Liver (tissue), 8 donors: ENCODE measurements at regions not wholly inside any gene's neighbourhood (a gene's known extent, or its start where the extent isn't known, plus 50 kb on each side); places are given as distances from the start of the nearest gene placed in this dataset.

Source experiments
- DNase-seq: peaks from one replicate; pipeline ENCODE4 v3.0.0-alpha.2; 2017; ENCODE audit warnings: low spot score
- H3K27ac ChIP-seq, 2 donors: one replicate each; pipeline ENCODE4 v1.7.0; 2013; ENCODE audit warnings: inconsistent platforms in 2 of 2, low read length in 2 of 2, control low read depth in 1 of 2, low read depth in 1 of 2, mild to moderate bottlenecking in 1 of 2
- H3K27me3 ChIP-seq, 4 donors: one replicate each; pipeline versions ENCODE4 v1.6.1 to v1.7.0; 2013; ENCODE audit warnings: low read length in 3 of 4, inconsistent platforms in 1 of 4, mild to moderate bottlenecking in 1 of 4, moderate library complexity in 1 of 4; ENCODE audit not compliant: control insufficient read depth in 4 of 4, insufficient read depth in 4 of 4
- H3K36me3 ChIP-seq, 4 donors: one replicate each; pipeline versions ENCODE4 v1.6.1 to v1.7.0; 2013; ENCODE audit warnings: low read length in 3 of 4, mild to moderate bottlenecking in 3 of 4, low read depth in 1 of 4, moderate library complexity in 1 of 4; ENCODE audit not compliant: control insufficient read depth in 4 of 4, insufficient read depth in 3 of 4
- H3K4me1 ChIP-seq, 4 donors: one replicate each; pipeline versions ENCODE4 v1.6.1 to v1.7.0; 2013; ENCODE audit warnings: low read length in 3 of 4, mild to moderate bottlenecking in 3 of 4, moderate library complexity in 1 of 4; ENCODE audit not compliant: control insufficient read depth in 4 of 4, insufficient read depth in 4 of 4
- H3K4me3 ChIP-seq, 3 donors: one replicate each; pipeline versions ENCODE4 v1.6.1 to v1.7.0; 2013; ENCODE audit warnings: low read length in 3 of 3, control low read depth in 1 of 3, low read depth in 1 of 3, mild to moderate bottlenecking in 1 of 3
- H3K9ac ChIP-seq, 2 donors: one replicate each; pipeline ENCODE4 v1.7.0; 2013; ENCODE audit warnings: low read length in 2 of 2, mild to moderate bottlenecking in 2 of 2, moderate library complexity in 2 of 2, control low read depth in 1 of 2, low read depth in 1 of 2
- H3K9me3 ChIP-seq, 4 donors: one replicate each; pipeline versions ENCODE4 v1.6.1 to v1.7.0; 2013; ENCODE audit warnings: low read length in 3 of 4; ENCODE audit not compliant: control insufficient read depth in 4 of 4
- EGR1 ChIP-seq, 2 donors: IDR thresholded peaks; 2 replicates each; pipeline ENCODE4 v1.6.1; 2016 to 2018; ENCODE audit warnings: antibody characterized with exemption in 2 of 2, low read depth in 2 of 2
- FOXA1 ChIP-seq: IDR thresholded peaks from 2 replicates; pipeline ENCODE4 v1.6.1; 2016; ENCODE audit warnings: antibody characterized with exemption
- FOXA2 ChIP-seq: IDR thresholded peaks from 2 replicates; pipeline ENCODE4 v1.6.1; 2016; ENCODE audit warnings: antibody characterized with exemption
- GABPA ChIP-seq, 2 donors: IDR thresholded peaks in 1 of 2; conservative IDR thresholded peaks in 1 of 2; 2 replicates each; pipeline ENCODE4 v1.6.1; 2016; ENCODE audit warnings: antibody characterized with exemption in 2 of 2, mild to moderate bottlenecking in 1 of 2, moderate library complexity in 1 of 2
- HNF4A ChIP-seq, 2 donors: conservative IDR thresholded peaks; 2 replicates each; pipeline ENCODE4 v1.6.1; 2016; ENCODE audit warnings: antibody characterized with exemption in 2 of 2, mild to moderate bottlenecking in 2 of 2
- HNF4G ChIP-seq: IDR thresholded peaks from 2 replicates; pipeline ENCODE4 v1.6.1; 2016; ENCODE audit warnings: antibody characterized with exemption
- JUND ChIP-seq, 2 donors: IDR thresholded peaks; 2 replicates each; pipeline ENCODE4 v1.6.1; 2016; ENCODE audit warnings: antibody characterized with exemption in 2 of 2
- NR2F2 ChIP-seq: IDR thresholded peaks from 2 replicates; pipeline ENCODE4 v1.6.1; 2016; ENCODE audit warnings: antibody characterized with exemption
- RAD21 ChIP-seq, 2 donors: IDR thresholded peaks; 2 replicates each; pipeline ENCODE4 v1.6.1; 2016; ENCODE audit warnings: antibody characterized with exemption in 2 of 2, mild to moderate bottlenecking in 2 of 2
- RXRA ChIP-seq, 2 donors: IDR thresholded peaks; 2 replicates each; pipeline ENCODE4 v1.6.1; 2017 to 2018; ENCODE audit warnings: antibody characterized with exemption in 2 of 2, mild to moderate bottlenecking in 1 of 2
- SP1 ChIP-seq: IDR thresholded peaks from 2 replicates; pipeline ENCODE4 v1.6.1; 2018; ENCODE audit warnings: antibody characterized with exemption, mild to moderate bottlenecking
- TAF1 ChIP-seq: conservative IDR thresholded peaks from 2 replicates; pipeline ENCODE4 v1.6.1; 2016; ENCODE audit warnings: antibody characterized with exemption, mild to moderate bottlenecking
- YY1 ChIP-seq: IDR thresholded peaks from 2 replicates; pipeline ENCODE4 v1.6.1; 2016; ENCODE audit warnings: antibody characterized with exemption, mild to moderate bottlenecking
- WGBS: extraction: QIAGEN DNeasy Blood & Tissue Kit; methylation state at CpG from one replicate; pipeline ENCODE4 v1.1.7; 2013; 5-methylcytosine and 5-hydroxymethylcytosine counted together
- TF ChIP-seq, protein P1 (sequence below): fragments of 150-350 bp; IDR thresholded peaks from 2 replicates; pipeline ENCODE4 v1.5.1; 2017; ENCODE audit warnings: improper control_type of control experiment, low read depth, low read length; ENCODE audit not compliant: missing input control
- TF ChIP-seq, protein P2 (sequence below): IDR thresholded peaks from 2 replicates; pipeline ENCODE4 v1.6.1; 2016; ENCODE audit warnings: antibody characterized with exemption
- TF ChIP-seq, protein P3 (sequence below): IDR thresholded peaks from 2 replicates; pipeline ENCODE4 v1.6.1; 2016; ENCODE audit warnings: antibody characterized with exemption, mild to moderate bottlenecking
- TF ChIP-seq, protein P4 (sequence below): IDR thresholded peaks from 2 replicates; pipeline ENCODE4 v1.6.1; 2016; ENCODE audit warnings: antibody characterized with exemption
- TF ChIP-seq, protein P5 (sequence below): IDR thresholded peaks from 2 replicates; pipeline ENCODE4 v1.6.1; 2016; ENCODE audit warnings: antibody characterized with exemption
- donor health status: healthy.
- donor health status: healthy.
- donor health status: healthy.
- donor health status: healthy.
- donor health status: healthy.

DNA sequence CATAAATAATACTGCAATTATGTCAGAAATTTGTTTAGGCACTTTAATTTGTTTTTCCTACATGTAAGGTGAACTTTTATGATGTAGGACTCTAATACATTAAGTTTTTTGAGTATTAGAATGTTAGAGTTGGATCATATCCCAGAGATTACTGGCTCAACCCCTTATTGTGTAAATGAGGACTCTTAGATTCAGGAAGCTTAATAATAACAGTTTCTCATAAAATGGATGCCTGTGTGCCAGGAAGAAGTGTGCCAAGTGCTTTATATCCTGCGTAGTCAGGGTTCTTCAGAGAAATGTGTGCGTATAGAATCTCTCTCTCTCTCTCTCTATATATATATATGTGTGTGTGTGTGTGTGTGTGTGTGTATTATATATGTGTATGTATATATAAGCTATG, 388.5 kb downstream of the CAAP1 start:
- Histone ChIP-seq H3K4me3 (no peak overlapping the region), H3K27me3 (no peaks in the 10 kb centered on the region), H3K36me3 (no peaks in the 10 kb centered on the region), H3K4me1 (no peaks in the 10 kb centered on the region), H3K9ac (no peak overlapping the region), H3K27ac (no peak overlapping the region), H3K9me3 (no peaks in the 10 kb centered on the region)
- 82% methylated on average over 2 of the region's 2 CpGs for WGBS
- TF ChIP-seq YY1 (no peak), SP1 (no peak), FOXA2 (no peak), GABPA (IDR thresholded peaks at IDR 0.05 in 1 of 2, conservative IDR thresholded peaks at IDR 0.05 in 1 of 2) (no peak), HNF4G (no peak), FOXA1 (no peak), EGR1 (IDR thresholded peaks at IDR 0.05; ENCODE audit: low read depth in 2 of 2) (no peak), RXRA (IDR thresholded peaks at IDR 0.05) (no peak), TAF1 (no peak), RAD21 (IDR thresholded peaks at IDR 0.05) (no peak), HNF4A (conservative IDR thresholded peaks at IDR 0.05) (no peak), NR2F2 (no peak), JUND (IDR thresholded peaks at IDR 0.05) (no peak)
- TF ChIP-seq, protein P1, sequence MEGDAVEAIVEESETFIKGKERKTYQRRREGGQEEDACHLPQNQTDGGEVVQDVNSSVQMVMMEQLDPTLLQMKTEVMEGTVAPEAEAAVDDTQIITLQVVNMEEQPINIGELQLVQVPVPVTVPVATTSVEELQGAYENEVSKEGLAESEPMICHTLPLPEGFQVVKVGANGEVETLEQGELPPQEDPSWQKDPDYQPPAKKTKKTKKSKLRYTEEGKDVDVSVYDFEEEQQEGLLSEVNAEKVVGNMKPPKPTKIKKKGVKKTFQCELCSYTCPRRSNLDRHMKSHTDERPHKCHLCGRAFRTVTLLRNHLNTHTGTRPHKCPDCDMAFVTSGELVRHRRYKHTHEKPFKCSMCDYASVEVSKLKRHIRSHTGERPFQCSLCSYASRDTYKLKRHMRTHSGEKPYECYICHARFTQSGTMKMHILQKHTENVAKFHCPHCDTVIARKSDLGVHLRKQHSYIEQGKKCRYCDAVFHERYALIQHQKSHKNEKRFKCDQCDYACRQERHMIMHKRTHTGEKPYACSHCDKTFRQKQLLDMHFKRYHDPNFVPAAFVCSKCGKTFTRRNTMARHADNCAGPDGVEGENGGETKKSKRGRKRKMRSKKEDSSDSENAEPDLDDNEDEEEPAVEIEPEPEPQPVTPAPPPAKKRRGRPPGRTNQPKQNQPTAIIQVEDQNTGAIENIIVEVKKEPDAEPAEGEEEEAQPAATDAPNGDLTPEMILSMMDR: no peak
- TF ChIP-seq, protein P2, sequence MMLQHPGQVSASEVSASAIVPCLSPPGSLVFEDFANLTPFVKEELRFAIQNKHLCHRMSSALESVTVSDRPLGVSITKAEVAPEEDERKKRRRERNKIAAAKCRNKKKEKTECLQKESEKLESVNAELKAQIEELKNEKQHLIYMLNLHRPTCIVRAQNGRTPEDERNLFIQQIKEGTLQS: no peak
- TF ChIP-seq, protein P3, sequence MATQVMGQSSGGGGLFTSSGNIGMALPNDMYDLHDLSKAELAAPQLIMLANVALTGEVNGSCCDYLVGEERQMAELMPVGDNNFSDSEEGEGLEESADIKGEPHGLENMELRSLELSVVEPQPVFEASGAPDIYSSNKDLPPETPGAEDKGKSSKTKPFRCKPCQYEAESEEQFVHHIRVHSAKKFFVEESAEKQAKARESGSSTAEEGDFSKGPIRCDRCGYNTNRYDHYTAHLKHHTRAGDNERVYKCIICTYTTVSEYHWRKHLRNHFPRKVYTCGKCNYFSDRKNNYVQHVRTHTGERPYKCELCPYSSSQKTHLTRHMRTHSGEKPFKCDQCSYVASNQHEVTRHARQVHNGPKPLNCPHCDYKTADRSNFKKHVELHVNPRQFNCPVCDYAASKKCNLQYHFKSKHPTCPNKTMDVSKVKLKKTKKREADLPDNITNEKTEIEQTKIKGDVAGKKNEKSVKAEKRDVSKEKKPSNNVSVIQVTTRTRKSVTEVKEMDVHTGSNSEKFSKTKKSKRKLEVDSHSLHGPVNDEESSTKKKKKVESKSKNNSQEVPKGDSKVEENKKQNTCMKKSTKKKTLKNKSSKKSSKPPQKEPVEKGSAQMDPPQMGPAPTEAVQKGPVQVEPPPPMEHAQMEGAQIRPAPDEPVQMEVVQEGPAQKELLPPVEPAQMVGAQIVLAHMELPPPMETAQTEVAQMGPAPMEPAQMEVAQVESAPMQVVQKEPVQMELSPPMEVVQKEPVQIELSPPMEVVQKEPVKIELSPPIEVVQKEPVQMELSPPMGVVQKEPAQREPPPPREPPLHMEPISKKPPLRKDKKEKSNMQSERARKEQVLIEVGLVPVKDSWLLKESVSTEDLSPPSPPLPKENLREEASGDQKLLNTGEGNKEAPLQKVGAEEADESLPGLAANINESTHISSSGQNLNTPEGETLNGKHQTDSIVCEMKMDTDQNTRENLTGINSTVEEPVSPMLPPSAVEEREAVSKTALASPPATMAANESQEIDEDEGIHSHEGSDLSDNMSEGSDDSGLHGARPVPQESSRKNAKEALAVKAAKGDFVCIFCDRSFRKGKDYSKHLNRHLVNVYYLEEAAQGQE: no peak
- TF ChIP-seq, protein P4, sequence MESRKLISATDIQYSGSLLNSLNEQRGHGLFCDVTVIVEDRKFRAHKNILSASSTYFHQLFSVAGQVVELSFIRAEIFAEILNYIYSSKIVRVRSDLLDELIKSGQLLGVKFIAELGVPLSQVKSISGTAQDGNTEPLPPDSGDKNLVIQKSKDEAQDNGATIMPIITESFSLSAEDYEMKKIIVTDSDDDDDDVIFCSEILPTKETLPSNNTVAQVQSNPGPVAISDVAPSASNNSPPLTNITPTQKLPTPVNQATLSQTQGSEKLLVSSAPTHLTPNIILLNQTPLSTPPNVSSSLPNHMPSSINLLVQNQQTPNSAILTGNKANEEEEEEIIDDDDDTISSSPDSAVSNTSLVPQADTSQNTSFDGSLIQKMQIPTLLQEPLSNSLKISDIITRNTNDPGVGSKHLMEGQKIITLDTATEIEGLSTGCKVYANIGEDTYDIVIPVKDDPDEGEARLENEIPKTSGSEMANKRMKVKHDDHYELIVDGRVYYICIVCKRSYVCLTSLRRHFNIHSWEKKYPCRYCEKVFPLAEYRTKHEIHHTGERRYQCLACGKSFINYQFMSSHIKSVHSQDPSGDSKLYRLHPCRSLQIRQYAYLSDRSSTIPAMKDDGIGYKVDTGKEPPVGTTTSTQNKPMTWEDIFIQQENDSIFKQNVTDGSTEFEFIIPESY: no peak
- TF ChIP-seq, protein P5, sequence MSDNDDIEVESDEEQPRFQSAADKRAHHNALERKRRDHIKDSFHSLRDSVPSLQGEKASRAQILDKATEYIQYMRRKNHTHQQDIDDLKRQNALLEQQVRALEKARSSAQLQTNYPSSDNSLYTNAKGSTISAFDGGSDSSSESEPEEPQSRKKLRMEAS: no peak
- no peak for DNase-seq
